Putamen (tissue), 1 donor: ENCODE measurements at regions not wholly inside any gene's neighbourhood (a gene's known extent, or its start where the extent isn't known, plus 50 kb on each side); places are given as distances from the start of the nearest gene placed in this dataset.
"Not testable (repeated sequence)": the region's sequence is repeated elsewhere in the genome, so short reads cannot be mapped to it uniquely, and the experiment has no call there.

ENCODE experiments used
- DNase-seq: peaks from one replicate; pipeline ENCODE4 v3.0.0-alpha.2; 2016; ENCODE audit warnings: low spot score

DNA sequence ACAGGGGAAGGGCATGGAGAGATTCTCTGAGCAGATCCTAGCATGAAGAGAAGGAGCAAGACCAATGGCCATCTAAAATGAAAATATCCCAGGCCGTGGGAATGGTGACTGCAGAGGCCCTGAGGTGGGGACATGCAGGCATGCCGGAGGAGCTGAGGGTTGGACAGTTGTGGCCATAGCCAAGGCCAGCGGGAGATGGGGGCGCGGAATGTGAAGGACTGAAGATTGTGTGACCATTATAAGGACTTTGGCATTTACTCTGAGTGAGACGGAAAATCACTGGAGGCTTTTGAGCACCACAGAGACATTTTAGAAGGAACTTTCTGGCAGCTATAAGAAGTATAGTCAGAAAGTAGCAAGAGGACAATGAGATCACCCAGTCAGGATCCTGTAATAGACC is 341.1 kb downstream of the SFMBT2 start:
- DNase-seq: no peak

DNA sequence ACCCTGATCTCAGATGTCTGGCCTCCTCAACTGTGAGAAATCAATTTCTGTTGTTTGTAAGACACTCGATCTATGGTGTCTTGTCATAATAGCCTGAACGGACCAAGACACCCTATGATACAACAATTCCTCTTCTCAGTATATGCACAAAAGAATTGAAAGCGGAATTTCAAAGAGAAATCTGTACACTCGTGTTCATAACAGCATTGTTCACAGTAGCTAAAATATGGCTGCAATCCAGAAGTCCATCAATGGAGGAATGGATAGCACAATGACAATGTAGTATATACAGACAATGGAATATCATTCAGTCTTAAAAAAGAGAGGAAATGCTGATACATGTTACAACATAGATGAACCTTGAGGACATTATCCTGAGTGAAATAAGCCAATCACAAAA is 354.6 kb downstream of the SFMBT2 start:
- DNase-seq: no peak

DNA sequence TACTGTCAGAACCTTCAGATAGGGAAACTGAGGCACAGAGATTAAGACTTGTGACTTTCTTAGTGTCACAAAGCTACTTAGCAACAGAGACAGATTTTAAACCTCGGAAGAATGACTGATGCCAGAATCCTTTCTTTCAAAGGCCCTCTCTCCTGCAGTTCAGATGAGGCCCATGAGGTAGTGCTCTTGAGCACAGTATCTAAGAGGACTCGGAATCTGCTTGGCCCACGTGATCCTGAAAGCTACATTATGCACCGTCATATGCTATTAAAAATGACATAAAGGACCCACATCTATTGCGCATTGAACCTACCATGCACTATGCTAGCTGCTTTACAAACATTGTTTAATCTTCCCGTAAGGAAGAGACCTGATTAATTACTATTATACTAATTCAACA is 355.9 kb downstream of the SFMBT2 start:
- no peak for DNase-seq

DNA sequence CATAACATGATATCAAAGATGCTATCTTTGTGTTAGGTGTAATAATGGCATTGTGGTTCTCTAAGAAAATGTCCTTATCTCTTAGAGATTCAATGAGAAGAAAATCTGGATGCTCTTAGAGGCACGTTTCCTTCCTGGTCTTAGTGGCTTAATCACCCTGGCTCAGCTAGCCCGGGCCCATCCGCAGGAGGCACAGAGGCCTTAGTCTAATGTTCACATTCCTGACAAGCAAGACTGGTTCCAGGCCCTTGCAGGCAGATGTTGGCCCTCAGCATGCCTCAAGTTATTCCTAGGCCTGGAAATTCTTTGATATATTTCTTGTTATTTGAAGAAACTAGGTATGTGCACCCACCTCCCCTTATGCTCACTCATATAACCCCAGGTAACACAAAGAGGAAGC is 357.6 kb downstream of the SFMBT2 start:
- DNase-seq: no peak

DNA sequence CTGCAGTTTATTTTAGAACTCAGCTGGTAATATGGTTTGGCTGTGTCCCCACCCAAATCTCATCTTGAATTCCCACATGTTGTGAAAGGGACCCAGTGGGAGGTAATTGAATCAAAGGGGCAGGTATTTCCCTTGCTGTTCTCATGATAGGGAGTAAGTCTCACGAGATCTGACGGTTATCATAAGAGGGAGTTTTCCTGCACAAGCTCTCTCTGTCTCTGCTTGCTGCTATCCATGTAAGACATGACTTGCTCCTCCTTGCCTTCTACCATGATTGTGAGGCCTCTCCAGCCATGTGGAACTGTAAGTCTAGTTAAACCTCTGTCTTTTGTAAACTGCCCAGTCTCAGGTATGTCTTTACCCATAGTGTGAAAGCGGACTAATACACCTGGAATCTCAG is 360.8 kb downstream of the SFMBT2 start:
- DNase-seq: not testable (repeated sequence)

DNA sequence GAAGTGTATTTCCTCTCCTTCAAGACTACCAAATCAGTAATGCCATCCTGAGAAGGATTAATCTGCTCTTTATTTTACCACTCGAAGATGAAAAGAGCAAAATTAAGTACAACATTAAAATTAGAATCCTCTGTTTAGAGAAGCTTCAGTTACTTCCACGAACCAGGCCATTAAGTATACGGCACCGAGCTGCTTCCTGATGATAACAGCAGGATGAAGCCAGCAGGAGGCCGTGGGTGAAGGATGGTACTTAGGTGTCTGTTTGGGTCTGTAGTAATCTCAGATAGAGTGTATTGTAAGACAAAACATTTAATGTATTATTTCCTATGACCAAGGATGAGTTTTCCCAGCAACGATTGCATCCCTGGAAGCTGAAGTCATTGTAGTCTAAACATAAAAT is 362.8 kb downstream of the SFMBT2 start:
- DNase-seq: no peak

DNA sequence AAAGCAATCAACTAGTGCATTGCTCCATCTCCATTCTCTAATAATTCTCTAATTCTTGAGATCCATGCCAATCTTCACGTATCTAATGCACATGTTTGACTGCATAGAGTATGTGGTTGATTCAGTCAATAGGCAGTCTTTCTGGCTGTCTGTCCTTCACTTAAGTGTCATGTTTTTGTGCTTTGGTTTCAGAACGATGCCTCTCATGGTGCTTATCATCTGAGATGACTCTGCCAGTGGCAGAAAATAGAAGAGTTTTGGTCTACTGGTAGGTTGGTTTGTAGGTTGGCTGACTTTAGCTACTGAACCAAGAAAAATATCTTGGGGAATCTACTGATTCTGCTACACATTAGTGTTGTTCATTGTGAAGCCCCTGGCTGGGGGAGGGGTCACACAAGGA is 364.2 kb downstream of the SFMBT2 start:
- no peak for DNase-seq

DNA sequence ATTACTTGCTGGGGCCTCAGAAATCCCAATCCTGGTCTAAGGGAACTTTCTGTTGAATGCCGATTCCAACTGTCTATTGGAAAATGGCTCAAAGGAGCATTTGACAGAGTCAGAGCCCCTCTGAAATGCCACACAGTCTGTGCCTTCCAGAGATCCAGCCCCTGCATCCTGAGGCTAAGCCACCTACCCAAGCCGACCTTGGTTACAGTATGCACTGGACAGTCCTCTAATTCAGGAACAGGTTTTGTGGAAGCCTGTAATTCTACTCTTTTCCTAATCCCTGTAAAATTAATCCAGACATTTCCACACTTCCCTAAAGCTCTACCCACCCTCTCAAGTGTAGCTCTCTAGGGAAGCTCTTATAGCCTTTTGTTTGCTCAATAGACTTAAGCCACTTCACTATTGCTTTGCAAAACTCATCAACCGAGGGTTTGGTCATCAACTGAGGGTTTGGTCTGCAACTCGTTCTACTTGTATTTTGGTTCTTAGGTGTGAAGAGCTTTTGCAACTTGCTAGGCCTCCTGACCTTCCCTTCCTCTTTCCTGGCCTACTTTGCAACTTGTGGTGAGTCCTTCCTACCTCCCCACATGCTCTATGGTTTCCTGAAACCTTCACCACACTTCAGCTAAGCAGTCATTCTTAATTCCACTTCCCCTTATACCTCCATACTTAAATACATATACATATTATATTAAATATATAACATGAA is 364.8 kb downstream of the SFMBT2 start:
- DNase-seq: no peak

DNA sequence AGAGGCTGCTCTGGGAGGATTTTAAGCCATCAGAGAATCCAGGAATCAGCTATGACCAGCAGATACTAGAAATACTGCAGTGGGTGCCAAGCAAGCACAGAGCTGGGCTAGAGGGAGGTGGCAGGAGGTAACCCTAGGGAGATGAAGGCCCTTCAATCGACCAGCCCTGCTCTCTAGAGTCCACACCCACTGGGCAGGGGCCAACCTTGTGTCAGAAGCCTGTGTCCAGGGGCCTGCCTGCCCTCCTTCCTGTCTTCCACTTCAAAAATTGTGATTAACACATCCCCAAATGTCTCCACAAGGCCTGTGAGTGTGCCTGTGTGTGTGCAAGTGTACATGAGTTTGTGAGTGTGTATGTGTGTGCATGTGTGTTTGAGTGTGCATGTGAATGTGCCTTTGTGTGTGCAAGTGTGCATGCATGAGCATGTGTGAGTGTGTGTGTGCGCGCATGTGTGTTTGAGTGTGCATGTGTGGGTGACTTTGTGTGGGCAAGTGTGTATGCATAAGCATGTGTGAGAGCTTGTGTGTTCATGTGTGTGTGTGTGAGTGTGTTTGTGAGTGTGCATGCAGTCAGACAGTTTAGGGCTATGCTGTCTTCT is 367.7 kb downstream of the SFMBT2 start:
- no peak for DNase-seq

DNA sequence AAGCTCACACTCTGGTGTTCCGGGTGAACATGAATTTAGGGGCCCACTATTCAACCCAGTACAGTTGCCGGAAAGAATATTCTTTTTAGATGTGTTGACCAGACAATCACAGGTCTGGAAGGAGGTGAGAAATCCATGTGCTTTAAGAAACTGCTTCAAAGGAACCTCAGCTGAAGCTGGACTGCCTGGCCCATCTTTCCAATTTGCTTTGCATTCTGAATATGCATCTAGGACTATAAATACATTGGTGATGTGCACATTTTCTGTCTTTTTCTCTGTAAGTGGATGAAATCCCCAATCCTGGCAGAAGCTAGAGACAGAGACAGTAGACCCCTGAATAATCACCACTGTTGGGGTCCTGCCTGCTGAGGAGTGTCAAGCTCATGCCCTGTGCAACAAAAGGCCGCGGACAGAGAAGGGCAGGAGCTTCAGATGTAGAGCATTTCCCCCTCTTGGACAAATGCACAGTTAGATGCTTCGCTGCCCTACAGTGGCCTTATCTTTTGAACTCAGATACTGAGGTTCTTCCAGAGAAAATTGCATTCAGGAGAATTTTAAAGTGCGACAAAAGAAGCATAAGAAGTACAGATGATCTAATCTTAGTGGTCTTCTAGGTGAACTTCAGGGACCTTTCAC is 368.3 kb downstream of the SFMBT2 start:
- DNase-seq: no peak

DNA sequence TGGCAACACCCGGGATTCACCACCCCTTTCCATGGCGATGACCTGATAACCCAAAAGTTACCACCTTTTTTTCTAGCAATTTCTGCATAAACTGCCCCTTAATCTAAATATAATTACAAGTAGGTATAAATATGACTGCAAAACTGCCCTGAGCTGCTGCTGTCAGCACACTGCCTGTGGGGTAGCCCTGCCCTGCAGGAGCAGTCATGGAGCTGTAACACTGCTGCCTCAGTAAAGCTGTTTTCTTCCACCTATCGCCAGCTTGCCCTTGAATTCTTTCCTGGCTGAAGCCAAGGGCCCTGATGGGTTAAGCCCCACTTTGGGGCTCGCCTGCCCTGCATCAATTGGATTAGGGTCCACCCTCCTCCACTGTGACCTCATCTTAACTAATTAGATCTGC is 368.8 kb downstream of the SFMBT2 start:
- no peak for DNase-seq

DNA sequence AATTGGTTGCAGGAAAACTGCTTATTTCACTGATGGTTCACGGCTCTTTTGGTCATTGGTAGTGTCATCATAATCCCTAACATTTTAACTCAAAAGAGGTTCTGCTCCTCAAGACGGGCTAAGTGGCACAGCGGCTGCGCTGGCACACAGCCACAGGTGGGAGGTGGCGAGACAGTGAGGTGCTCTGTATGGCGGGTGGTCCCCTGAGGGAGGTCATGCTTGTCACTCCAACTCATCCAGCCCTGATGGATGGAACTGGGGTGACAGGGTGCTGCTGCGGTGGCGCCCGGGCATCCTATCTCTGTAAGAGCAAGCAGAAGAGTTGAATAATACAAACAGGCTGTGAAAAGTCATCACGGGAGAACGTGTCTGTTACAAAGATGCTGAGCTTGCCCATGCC is 370.2 kb downstream of the SFMBT2 start:
- no peak for DNase-seq

DNA sequence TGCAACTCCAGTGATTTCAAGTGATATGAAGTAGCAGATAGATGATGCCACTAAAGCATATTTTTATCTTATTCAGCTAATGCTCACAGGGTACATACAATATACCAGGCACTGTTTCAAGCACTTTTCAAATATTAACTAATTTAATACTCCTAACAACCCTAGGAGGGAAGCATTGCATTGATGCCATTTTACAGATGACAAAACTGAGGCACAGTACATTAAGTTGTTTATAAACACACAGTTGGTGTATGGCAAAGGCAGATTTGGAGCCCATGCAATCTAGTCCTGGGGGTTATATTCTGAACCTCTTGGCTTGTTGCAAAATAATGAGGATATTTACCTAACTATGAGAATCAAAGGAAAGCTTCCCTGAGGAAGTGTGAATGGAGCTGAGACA is 371.0 kb downstream of the SFMBT2 start:
- no peak for DNase-seq

DNA sequence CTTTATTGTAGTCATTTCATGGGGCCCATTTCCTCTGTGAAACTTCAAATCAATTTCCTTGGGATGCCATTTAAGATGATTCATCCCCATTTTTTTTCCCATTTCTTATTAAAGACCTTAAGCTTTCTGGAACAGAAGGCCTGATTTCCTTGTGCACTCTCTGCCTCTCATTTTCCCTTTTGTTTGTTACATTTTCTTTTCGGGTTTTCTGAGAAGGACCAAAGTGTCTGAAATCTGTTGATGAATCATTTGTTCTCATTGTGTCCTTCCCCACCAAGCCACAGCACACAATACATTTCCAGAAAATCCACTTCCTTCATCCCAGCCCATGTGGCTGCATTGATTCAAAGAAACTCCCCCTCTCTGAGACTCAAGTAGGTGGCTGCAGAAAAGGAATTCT is 372.4 kb downstream of the SFMBT2 start:
- no peak for DNase-seq

DNA sequence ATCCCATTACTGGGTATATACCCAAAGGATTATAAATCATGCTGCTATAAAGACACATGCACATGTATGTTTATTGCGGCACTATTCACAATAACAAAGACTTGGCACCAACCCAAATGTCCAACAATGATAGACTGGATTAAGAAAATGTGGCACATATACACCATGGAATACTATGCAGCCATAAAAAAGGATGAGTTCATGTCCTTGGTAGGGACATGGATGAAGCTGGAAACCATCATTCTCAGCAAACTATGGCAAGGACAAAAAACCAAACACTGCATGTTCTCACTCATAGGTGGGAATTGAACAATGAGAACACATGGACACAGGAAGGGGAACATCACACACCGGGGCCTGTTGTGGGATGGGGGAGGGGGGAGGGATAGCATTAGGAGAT is 373.4 kb downstream of the SFMBT2 start:
- not testable (repeated sequence) for DNase-seq

DNA sequence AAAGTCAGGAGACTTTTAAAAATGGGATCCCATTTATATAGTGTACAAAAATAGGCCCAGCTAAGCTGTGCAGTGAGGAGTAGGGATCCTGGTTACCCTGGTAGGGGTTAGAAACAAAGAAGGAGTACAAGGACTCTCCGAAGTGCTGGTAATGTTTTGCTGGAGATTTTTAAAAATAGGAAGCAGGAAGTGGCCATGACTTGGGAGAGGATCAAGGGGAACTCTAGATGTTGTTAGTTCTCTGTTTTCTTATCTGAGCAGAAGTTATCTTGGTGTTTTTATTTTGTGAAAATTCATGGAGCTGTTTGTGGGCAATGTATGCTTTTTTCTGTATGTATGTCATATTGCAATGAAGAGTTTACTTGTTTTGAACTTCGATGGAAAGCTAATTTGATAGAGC is 373.9 kb downstream of the SFMBT2 start:
- no peak for DNase-seq

DNA sequence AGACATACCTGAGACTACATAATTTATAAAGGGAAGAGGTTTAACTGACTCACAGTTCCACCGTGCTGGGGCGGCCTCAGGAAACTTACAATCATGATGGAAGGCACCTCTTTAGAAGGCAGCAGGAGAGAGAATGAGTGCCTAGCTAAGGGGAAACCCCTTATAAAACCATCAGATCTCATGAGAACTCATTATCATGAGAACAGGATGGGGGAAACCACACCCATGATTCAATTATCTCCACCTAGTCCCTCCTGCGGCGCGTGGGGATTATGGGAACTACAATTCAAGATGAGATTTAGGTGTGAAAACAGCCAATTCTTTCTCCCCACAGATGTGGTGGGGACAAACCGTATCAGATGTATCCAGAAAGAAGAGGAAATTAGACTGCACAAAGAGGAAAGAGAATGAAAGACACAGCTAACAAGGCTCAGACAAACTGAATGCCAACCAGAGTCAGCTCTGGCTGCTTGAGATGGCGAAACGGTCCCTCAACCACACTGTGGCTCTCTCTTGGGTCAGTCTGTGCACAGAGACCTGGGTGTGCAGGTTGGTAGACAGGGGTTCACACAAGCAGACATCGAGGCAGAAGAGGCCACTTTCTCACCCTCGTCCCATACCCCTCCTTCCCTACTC is 375.6 kb downstream of the SFMBT2 start:
- no peak for DNase-seq

DNA sequence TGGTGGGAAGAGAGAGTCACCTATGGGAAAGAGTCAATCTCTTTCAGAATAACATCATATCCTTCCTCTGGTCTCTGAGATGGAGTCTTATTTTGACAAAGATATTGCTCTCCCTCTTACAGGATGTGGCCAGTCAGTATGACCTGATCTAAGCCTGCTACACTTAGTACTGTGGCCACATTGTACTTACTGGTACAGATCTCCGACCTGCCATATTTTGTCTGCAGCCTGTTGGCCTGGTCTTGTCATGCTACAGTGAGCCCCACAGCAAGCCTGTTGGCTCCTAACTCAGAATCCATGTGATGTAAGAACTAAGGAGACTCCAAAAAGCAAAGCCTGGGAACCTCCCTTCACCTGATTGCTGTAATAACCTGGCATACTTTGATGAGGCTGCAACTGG is 377.8 kb downstream of the SFMBT2 start:
- no peak for DNase-seq

DNA sequence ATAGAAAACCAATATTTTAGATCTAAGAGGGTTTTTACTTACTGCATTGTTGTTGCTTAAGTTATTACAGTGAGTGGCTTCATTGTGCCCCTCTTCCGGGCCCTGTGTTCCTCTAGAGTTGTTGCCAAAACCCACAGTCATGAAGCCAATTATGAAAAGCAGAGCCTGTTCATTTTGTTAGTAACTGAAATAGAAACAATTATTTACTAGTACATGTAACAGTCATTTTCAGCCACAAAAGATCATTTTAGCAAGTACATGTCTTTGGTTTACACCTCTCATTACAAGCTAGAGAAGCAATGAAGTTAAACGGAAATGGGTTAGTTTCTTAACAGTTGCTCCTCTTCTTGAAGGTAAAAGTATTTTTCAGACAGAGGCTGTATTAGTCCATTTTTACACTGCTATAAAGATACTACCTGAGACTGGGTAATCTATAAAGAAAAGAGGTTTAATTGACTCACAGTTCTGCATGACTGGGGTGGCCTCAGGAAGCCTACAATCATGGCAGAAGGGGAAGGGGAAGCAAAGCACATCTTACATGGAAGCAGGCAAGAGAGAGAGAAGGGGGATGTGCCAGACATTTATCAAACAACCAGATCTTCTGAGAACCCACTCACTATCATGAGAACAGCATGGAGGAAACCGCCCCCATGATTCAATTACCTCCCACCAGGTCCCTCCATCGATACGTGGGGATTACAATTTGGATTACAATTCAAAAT is 380.5 kb downstream of the SFMBT2 start:
- DNase-seq: no peak

DNA sequence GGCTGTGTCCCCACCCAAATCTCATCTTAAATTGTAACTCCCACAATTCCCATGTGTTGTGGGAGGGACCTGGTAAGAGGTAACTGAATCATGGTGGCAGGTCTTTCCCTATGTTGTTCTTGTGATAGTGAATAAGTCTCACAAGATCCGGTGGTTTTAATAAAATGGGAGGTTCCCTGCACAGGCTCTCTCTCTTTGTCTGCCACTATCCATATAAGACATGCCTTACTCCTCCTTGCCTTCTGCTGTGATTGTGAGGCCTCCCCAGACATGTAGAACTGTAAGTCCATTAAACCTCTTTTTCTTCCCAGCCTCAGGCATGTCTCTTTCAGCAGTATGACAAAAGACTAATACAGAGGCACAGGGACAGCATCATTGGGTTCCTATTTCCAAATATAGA is 381.2 kb downstream of the SFMBT2 start:
- no peak for DNase-seq

DNA sequence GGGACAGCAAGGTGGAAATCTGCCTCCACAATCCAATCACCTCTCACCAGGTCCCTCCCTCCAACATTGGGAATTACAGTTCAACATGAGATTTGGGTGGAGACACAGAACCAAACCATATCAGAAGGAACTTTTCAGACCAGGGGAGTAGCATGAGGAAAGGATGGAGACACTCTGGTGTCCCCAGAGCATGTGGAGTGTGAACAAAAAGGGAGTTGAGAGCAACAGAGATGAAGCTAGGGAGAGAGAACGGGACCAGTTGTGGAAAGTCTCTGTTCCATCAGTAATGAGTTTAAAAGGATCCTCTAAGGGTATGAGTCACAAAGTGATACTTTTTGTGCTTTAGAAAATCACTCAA is 382.0 kb downstream of the SFMBT2 start:
- DNase-seq: no peak

DNA sequence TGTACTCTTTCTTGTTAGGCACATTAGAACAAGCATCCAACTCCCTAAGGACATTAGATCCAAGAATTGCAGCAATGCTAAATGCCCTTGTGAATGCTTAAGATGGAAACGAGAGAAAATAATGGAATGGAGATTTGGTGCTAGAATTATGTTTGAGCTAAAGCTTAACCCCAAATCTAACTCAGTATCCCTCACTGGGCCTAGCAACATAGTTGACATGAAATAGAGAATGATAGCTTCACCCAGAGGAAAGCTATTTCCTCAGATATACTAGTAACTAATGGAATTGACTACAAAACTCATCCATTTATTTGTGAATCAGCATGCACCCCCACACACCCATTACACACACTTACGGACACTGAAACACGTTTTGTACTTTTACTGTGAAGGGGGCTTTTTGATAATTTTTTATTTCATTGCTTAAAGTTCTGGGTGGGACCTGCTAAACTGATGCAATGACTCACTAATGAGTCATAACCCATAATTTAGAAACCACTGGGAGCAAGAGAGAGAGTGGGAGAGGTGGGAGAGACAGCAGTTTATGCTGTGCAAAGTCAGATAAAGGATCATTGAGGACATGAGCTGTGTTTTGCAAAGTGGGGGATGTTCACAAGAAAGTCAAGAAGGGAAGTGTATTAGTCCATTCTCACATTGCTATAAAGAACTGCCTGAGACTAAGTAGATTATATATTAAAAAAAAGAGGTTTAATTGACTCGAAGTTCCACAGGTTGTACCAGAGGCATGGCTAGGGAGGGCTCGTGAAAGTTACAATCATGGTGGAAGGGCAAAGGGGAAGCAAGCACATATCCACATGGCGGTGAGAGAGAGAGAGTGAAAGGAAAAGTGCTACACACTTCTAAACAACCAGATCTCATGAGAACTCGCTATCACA is 382.7 kb downstream of the SFMBT2 start:
- peak; percentile 67 for DNase-seq
